Right atrium auricular region (tissue), 2 donors: ENCODE measurements at regions not wholly inside any gene's neighbourhood (a gene's known extent, or its start where the extent isn't known, plus 50 kb on each side); places are given as distances from the start of the nearest gene placed in this dataset.

Experiments used
- DNase-seq: peaks from one replicate; pipeline ENCODE4 v3.0.0-alpha.2; 2019; ENCODE audit warnings: low spot score
- H3K27ac ChIP-seq, 2 donors: fragments of 200-600 bp; sonication (generic); 1 replicate in 1 of 2; 2 replicates in 1 of 2; pipeline ENCODE4 v1.5.1; 2016 to 2019
- H3K27me3 ChIP-seq, 2 donors: fragments of 200-600 bp; sonication (generic); one replicate each; pipeline versions ENCODE4 v1.5.1 to v1.6.0; 2017 to 2019
- H3K36me3 ChIP-seq: fragments of 200-600 bp; sonication (generic); one replicate; pipeline ENCODE4 v1.5.1; 2016
- H3K4me1 ChIP-seq, 2 donors: fragments of 200-600 bp; sonication (generic); one replicate each; pipeline versions ENCODE4 v1.5.1 to v1.6.0; 2017 to 2019
- H3K4me3 ChIP-seq, 2 donors: fragments of 200-600 bp; sonication (generic); 1 replicate in 1 of 2; 2 replicates in 1 of 2; pipeline ENCODE4 v1.5.1; 2017 to 2019; ENCODE audit warnings: mild to moderate bottlenecking in 1 of 2, moderate library complexity in 1 of 2
- H3K9me3 ChIP-seq, 2 donors: fragments of 200-600 bp; sonication (generic); one replicate each; pipeline ENCODE4 v1.5.1; 2019
- CTCF ChIP-seq, 2 donors: fragments of 200-600 bp; sonication (generic); IDR thresholded peaks; one replicate each; pipeline ENCODE4 v1.5.1; 2019; ENCODE audit warnings: antibody characterized with exemption in 2 of 2

- no peaks in the 10 kb centered on the region for H3K9me3 ChIP-seq
- H3K4me3 ChIP-seq = no peak overlapping the region
- H3K27me3 ChIP-seq = no peaks in the 10 kb centered on the region
- H3K27ac ChIP-seq = no peak overlapping the region
- no peak for DNase-seq
- H3K4me1 ChIP-seq = no peaks in the 10 kb centered on the region
- no peaks in the 10 kb centered on the region for H3K36me3 ChIP-seq
- no peak for TF ChIP-seq CTCF (IDR thresholded peaks at IDR 0.05)
Observed at GRCh38 chr6:120960761-120961160, 373.5 kb downstream of the TBC1D32 start.

- H3K9me3 ChIP-seq = no peaks in the 10 kb centered on the region
- H3K4me1 ChIP-seq = no peaks in the 10 kb centered on the region
- no peak for DNase-seq
- TF ChIP-seq CTCF (IDR thresholded peaks at IDR 0.05) = no peak
- no peak overlapping the region for H3K4me3 ChIP-seq
- H3K27me3 ChIP-seq = no peaks in the 10 kb centered on the region
- H3K27ac ChIP-seq = no peak overlapping the region
- H3K36me3 ChIP-seq = no peaks in the 10 kb centered on the region
Observed at GRCh38 chr6:120954111-120954510, 380.2 kb downstream of the TBC1D32 start.

GRCh38 chr6:120951258-120951657 is 383.0 kb downstream of the TBC1D32 start:
- DNase-seq = no peak
- no peaks in the 10 kb centered on the region for H3K36me3 ChIP-seq
- no peaks in the 10 kb centered on the region for H3K4me1 ChIP-seq
- no peak overlapping the region for H3K4me3 ChIP-seq
- H3K27me3 ChIP-seq = no peaks in the 10 kb centered on the region
- TF ChIP-seq CTCF (IDR thresholded peaks at IDR 0.05) = no peak
- no peak overlapping the region for H3K27ac ChIP-seq
- no peaks in the 10 kb centered on the region for H3K9me3 ChIP-seq

- Histone ChIP-seq H3K4me3 (no peak overlapping the region), H3K9me3 (no peaks in the 10 kb centered on the region), H3K36me3 (no peaks in the 10 kb centered on the region), H3K4me1 (no peaks in the 10 kb centered on the region), H3K27me3 (no peaks in the 10 kb centered on the region), H3K27ac (no peak overlapping the region)
- no peak for TF ChIP-seq CTCF (IDR thresholded peaks at IDR 0.05)
- DNase-seq = no peak
Observed at GRCh38 chr6:120947111-120947510, 387.2 kb downstream of the TBC1D32 start.

GRCh38 chr6:120945905-120946594 is 388.2 kb downstream of the TBC1D32 start:
- DNase-seq = no peak
- H3K4me1 ChIP-seq = no peaks in the 10 kb centered on the region
- H3K36me3 ChIP-seq = no peaks in the 10 kb centered on the region
- no peaks in the 10 kb centered on the region for H3K27me3 ChIP-seq
- H3K4me3 ChIP-seq = no peak overlapping the region
- no peaks in the 10 kb centered on the region for H3K9me3 ChIP-seq
- no peak for TF ChIP-seq CTCF (IDR thresholded peaks at IDR 0.05)
- no peak overlapping the region for H3K27ac ChIP-seq

- Histone ChIP-seq H3K27me3 (no peaks in the 10 kb centered on the region), H3K36me3 (no peaks in the 10 kb centered on the region), H3K4me1 (no peaks in the 10 kb centered on the region), H3K27ac (no peak overlapping the region), H3K9me3 (no peaks in the 10 kb centered on the region), H3K4me3 (no peak overlapping the region)
- DNase-seq = no peak
- no peak for TF ChIP-seq CTCF (IDR thresholded peaks at IDR 0.05)
Observed at GRCh38 chr6:120938876-120939472, 395.3 kb downstream of the TBC1D32 start.
